ENCODE measurements at regions not wholly inside any gene's neighbourhood (a gene's known extent, or its start where the extent isn't known, plus 50 kb on each side); places are given as distances from the start of the nearest gene placed in this dataset.

DNA sequence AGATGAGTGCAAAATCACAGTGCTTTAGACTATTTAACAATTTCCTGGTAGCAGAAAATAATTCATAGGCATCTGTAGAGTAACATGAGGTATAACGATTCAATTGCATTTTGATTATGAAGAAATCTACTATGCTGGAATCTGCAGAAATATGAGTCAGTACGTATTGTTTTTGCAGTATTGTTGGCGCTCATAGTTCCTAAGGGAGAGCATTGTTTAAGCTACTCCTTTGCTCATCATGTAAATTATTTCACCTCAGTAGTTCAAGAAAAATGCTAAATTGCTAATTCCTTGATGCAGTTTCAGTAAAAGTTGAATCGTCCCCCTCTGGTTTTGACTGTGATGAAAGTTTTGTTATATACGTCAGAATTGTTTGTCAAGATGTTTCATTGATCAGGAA, 458.4 kb downstream of the HINT1 start:
- H3K4me3 Mint-ChIP-seq = no peak overlapping the region
- no peak for ATAC-seq
- ChIA-PET POLR2A (no interaction called here), CTCF (interaction anchor here (1.3 kb wide), 1 partner anchor 934 kb away, joined by 3 read pairs; no protein-coding TSS in a partner anchor)
- peaks cover 21% of the 10 kb centered on the region for H3K9me3 Mint-ChIP-seq
- no peak overlapping the region for H3K27ac Mint-ChIP-seq
- no peaks in the 10 kb centered on the region for H3K27me3 Mint-ChIP-seq (ENCODE audit: low read depth)
- H3K36me3 Mint-ChIP-seq = no peaks in the 10 kb centered on the region
- no peak for DNase-seq (ENCODE audit: low spot score)
- H3K4me1 Mint-ChIP-seq = peaks cover 27% of the 10 kb centered on the region
- TF ChIP-seq TP53 (CRISPR knock-in tag; IDR thresholded peaks at IDR 0.05) (no peak), NFE2L1 (CRISPR knock-in tag; IDR thresholded peaks at IDR 0.05) (no peak), KAT7 (CRISPR knock-in tag; IDR thresholded peaks at IDR 0.05; ENCODE audit: borderline replicate concordance) (no peak)
- TF ChIP-seq, protein P1, sequence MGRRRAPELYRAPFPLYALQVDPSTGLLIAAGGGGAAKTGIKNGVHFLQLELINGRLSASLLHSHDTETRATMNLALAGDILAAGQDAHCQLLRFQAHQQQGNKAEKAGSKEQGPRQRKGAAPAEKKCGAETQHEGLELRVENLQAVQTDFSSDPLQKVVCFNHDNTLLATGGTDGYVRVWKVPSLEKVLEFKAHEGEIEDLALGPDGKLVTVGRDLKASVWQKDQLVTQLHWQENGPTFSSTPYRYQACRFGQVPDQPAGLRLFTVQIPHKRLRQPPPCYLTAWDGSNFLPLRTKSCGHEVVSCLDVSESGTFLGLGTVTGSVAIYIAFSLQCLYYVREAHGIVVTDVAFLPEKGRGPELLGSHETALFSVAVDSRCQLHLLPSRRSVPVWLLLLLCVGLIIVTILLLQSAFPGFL (CRISPR knock-in tag; IDR thresholded peaks at IDR 0.05; ENCODE audit: borderline replicate concordance) = no peak

DNA sequence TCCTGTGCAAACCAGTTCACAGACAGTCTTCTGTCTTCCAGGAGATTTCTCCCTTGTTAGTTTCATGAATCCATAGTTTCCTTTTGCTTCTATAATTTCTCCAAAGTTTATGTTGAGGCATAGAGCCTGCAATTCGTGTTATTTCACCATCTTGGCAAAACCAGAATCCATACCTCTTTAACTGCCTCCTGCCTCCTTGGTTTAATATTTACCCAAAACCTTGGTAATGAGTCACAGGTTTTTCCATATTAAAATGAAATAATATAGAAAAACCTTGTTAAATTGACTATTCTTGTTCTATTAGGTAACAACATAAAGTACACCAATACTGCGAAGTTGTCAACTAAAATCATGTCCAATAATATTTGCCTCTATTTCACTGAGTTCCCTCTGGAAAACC, 459.7 kb downstream of the HINT1 start:
- no peaks in the 10 kb centered on the region for H3K27me3 Mint-ChIP-seq (ENCODE audit: low read depth)
- no peak overlapping the region for H3K4me3 Mint-ChIP-seq
- ATAC-seq (no peak), DNase-seq (ENCODE audit: low spot score) (no peak)
- H3K4me1 Mint-ChIP-seq = peaks cover 28% of the 10 kb centered on the region
- ChIA-PET POLR2A (no interaction called here), CTCF (no interaction called here)
- H3K9me3 Mint-ChIP-seq = peaks cover 21% of the 10 kb centered on the region
- no peak overlapping the region for H3K27ac Mint-ChIP-seq
- TF ChIP-seq, protein P2, sequence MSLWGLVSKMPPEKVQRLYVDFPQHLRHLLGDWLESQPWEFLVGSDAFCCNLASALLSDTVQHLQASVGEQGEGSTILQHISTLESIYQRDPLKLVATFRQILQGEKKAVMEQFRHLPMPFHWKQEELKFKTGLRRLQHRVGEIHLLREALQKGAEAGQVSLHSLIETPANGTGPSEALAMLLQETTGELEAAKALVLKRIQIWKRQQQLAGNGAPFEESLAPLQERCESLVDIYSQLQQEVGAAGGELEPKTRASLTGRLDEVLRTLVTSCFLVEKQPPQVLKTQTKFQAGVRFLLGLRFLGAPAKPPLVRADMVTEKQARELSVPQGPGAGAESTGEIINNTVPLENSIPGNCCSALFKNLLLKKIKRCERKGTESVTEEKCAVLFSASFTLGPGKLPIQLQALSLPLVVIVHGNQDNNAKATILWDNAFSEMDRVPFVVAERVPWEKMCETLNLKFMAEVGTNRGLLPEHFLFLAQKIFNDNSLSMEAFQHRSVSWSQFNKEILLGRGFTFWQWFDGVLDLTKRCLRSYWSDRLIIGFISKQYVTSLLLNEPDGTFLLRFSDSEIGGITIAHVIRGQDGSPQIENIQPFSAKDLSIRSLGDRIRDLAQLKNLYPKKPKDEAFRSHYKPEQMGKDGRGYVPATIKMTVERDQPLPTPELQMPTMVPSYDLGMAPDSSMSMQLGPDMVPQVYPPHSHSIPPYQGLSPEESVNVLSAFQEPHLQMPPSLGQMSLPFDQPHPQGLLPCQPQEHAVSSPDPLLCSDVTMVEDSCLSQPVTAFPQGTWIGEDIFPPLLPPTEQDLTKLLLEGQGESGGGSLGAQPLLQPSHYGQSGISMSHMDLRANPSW (CRISPR knock-in tag; conservative IDR thresholded peaks at IDR 0.05; ENCODE audit: low read depth) = no peak
- no peaks in the 10 kb centered on the region for H3K36me3 Mint-ChIP-seq

DNA sequence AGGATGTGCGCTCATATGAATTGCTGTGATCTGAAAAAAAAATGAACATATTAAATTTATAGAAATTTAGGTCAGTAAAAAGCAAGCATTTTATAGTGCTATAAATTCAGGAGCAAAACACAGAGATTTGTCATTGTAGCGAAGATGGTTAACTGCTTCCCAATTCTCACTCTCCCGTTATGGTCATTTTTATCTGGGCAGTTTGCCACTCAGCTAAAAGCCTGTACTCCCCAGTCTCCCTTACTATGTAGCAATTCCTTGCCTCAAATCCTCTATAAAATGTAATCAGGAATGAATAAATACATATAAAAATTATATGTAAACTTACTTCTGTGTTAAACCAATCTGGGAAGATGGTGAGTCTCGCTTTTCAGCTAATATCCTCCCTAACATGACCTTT, 471.5 kb downstream of the HINT1 start:
- Mint-ChIP-seq H3K36me3 (no peaks in the 10 kb centered on the region), H3K4me1 (no peaks in the 10 kb centered on the region), H3K9me3 (no peaks in the 10 kb centered on the region), H3K27ac (no peak overlapping the region), H3K4me3 (no peak overlapping the region), H3K27me3 (ENCODE audit: low read depth) (no peaks in the 10 kb centered on the region)
- DNase-seq (ENCODE audit: low spot score) (no peak), ATAC-seq (no peak)
- no peak for TF ChIP-seq E2F4 (CRISPR knock-in tag; IDR thresholded peaks at IDR 0.05; ENCODE audit: borderline replicate concordance, low read depth)
- no peak for TF ChIP-seq USF2 (CRISPR knock-in tag; IDR thresholded peaks at IDR 0.05)
- TF ChIP-seq NR2C2 (CRISPR knock-in tag; IDR thresholded peaks at IDR 0.05) = no peak
- TF ChIP-seq NR3C1 (CRISPR knock-in tag; conservative IDR thresholded peaks at IDR 0.05; ENCODE audit: low read depth) = no peak
- TF ChIP-seq, protein P1 (CRISPR knock-in tag; IDR thresholded peaks at IDR 0.05; ENCODE audit: borderline replicate concordance) = no peak
- no peak for TF ChIP-seq RORB (CRISPR knock-in tag; IDR thresholded peaks at IDR 0.05)
- TF ChIP-seq, protein P3, sequence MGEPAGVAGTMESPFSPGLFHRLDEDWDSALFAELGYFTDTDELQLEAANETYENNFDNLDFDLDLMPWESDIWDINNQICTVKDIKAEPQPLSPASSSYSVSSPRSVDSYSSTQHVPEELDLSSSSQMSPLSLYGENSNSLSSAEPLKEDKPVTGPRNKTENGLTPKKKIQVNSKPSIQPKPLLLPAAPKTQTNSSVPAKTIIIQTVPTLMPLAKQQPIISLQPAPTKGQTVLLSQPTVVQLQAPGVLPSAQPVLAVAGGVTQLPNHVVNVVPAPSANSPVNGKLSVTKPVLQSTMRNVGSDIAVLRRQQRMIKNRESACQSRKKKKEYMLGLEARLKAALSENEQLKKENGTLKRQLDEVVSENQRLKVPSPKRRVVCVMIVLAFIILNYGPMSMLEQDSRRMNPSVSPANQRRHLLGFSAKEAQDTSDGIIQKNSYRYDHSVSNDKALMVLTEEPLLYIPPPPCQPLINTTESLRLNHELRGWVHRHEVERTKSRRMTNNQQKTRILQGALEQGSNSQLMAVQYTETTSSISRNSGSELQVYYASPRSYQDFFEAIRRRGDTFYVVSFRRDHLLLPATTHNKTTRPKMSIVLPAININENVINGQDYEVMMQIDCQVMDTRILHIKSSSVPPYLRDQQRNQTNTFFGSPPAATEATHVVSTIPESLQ (CRISPR knock-in tag; IDR thresholded peaks at IDR 0.05) = no peak
- no peak for TF ChIP-seq ZNF425 (CRISPR knock-in tag; conservative IDR thresholded peaks at IDR 0.05)
- TF ChIP-seq, protein P4, sequence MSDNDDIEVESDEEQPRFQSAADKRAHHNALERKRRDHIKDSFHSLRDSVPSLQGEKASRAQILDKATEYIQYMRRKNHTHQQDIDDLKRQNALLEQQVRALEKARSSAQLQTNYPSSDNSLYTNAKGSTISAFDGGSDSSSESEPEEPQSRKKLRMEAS (CRISPR knock-in tag; IDR thresholded peaks at IDR 0.05) = no peak
- CTCF ChIA-PET = no interaction called here
- POLR2A ChIA-PET = no interaction called here
